ENCODE measurements at regions not wholly inside any gene's neighbourhood (a gene's known extent, or its start where the extent isn't known, plus 50 kb on each side); places are given as distances from the start of the nearest gene placed in this dataset.

DNA sequence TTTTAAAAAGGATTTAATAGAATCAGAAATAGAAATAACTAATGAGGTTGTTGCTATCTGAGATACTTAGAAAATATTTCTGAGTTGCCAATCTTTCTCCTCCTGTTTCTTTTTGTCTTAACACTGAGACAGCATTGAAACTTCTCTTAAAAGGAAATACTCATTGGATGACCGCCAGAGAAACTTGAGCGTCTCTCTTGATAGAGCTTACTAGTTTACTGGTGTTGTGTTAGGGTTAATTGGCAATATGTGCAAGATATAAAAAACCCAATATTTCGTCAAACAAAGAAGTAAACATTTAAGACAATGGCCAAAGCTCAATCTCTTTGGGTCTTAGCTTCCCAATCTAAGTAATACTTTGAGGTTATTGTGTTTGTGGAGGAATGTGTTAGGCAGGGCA lies 176.4 kb upstream of the CHD1 start:
- no peak overlapping the region for H3K9ac ChIP-seq (ENCODE audit: low read depth, low read length, poor library complexity)
- H3K27me3 ChIP-seq (ENCODE audit: control insufficient read depth in 3 of 3, insufficient read depth in 3 of 3, low read depth in 1 of 3, low read length in 3 of 3) = no peaks in the 10 kb centered on the region
- H3K4me1 ChIP-seq (ENCODE audit: control insufficient read depth in 2 of 2, insufficient read depth in 1 of 2, low read depth in 1 of 2, low read length in 2 of 2) = no peaks in the 10 kb centered on the region
- H2BK120ac ChIP-seq (ENCODE audit: low read depth, low read length) = no peak overlapping the region
- H4K91ac ChIP-seq (ENCODE audit: low read depth, low read length, poor library complexity) = no peak overlapping the region
- no peaks in the 10 kb centered on the region for H3K9me3 ChIP-seq (replicated peaks in 1 of 2; ENCODE audit: control insufficient read depth in 2 of 2, insufficient read depth in 1 of 2, low read depth in 1 of 2, low read length in 2 of 2)
- no peak overlapping the region for H3K14ac ChIP-seq (ENCODE audit: low read length)
- peak overlapping the region; percentile 45 for H2AFZ ChIP-seq (ENCODE audit: low read length)
- H3K27ac ChIP-seq (replicated peaks; ENCODE audit: low read length) = no peak overlapping the region
- H3K4me2 ChIP-seq (ENCODE audit: insufficient read depth, low read length, poor library complexity, severe bottlenecking) = no peak overlapping the region
- H3K23ac ChIP-seq (ENCODE audit: low read depth, low read length, poor library complexity) = no peak overlapping the region
- H2BK5ac ChIP-seq (ENCODE audit: low read length) = no peak overlapping the region
- no peak overlapping the region for H3K4ac ChIP-seq (ENCODE audit: low read length)
- H3K79me1 ChIP-seq (ENCODE audit: low read depth, low read length) = no peaks in the 10 kb centered on the region
- WGBS, 2 donors (ENCODE audit: extremely low coverage in 2 of 2, insufficient read length in 2 of 2, insufficient replicate concordance in 1 of 2) = no CpG with 5 or more reads among the region's 3 CpGs
- H2AK5ac ChIP-seq (ENCODE audit: low read depth, low read length) = no peak overlapping the region
- H2BK12ac ChIP-seq (ENCODE audit: low read length) = no peak overlapping the region
- DNase-seq (ENCODE audit: low spot score) = no peak
- no peak overlapping the region for H3K4me3 ChIP-seq (ENCODE audit: low read length in 2 of 2)
- no peak overlapping the region for H2BK15ac ChIP-seq (ENCODE audit: low read length)
- H4K8ac ChIP-seq (ENCODE audit: low read depth, low read length) = no peak overlapping the region
- H3K18ac ChIP-seq (ENCODE audit: low read length) = no peak overlapping the region
- no peaks in the 10 kb centered on the region for H3K36me3 ChIP-seq (replicated peaks in 1 of 2; ENCODE audit: control insufficient read depth in 2 of 2, insufficient read depth in 2 of 2, low read length in 2 of 2)

DNA sequence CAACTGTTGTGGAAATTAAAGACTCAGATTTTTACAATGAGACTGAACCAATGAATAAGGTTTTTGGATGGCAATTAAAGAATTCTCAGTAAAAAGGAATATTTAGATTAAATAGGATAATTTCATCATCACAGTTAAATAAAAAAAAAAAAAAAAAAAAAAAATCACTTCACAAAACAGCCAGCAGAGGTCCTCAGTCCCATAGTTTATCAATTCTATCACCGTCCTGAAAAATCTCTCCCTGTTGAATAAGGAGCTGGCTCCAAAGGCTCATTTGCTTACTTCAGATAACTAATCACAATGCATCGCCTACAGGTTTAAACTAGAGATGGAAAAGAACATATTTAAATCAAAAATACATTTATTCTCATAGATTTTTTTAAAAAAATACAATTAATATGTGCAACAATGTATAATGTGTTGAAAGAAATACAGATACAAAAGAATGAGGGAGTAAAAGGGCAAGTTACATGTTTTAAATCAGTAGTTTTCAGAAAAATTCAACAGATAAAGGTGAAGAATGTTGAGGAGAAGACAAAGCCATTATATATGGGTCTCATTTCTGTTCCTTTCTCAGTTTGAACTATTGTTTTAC lies 175.8 kb upstream of the CHD1 start:
- Histone ChIP-seq H2BK5ac (ENCODE audit: low read length) (no peak overlapping the region), H3K27ac (replicated peaks; ENCODE audit: low read length) (no peak overlapping the region), H3K4ac (ENCODE audit: low read length) (no peak overlapping the region), H2AK5ac (ENCODE audit: low read depth, low read length) (no peak overlapping the region), H4K8ac (ENCODE audit: low read depth, low read length) (no peak overlapping the region), H3K4me2 (ENCODE audit: insufficient read depth, low read length, poor library complexity, severe bottlenecking) (no peak overlapping the region), H3K36me3 (replicated peaks in 1 of 2; ENCODE audit: control insufficient read depth in 2 of 2, insufficient read depth in 2 of 2, low read length in 2 of 2) (no peaks in the 10 kb centered on the region), H3K23ac (ENCODE audit: low read depth, low read length, poor library complexity) (no peak overlapping the region), H3K4me3 (ENCODE audit: low read length in 2 of 2) (no peak overlapping the region), H3K9me3 (replicated peaks in 1 of 2; ENCODE audit: control insufficient read depth in 2 of 2, insufficient read depth in 1 of 2, low read depth in 1 of 2, low read length in 2 of 2) (no peaks in the 10 kb centered on the region), H3K14ac (ENCODE audit: low read length) (no peak overlapping the region), H3K18ac (ENCODE audit: low read length) (no peak overlapping the region), H2BK120ac (ENCODE audit: low read depth, low read length) (no peak overlapping the region), H3K9ac (ENCODE audit: low read depth, low read length, poor library complexity) (no peak overlapping the region), H2AFZ (ENCODE audit: low read length) (no peak overlapping the region), H3K79me1 (ENCODE audit: low read depth, low read length) (no peaks in the 10 kb centered on the region), H4K91ac (ENCODE audit: low read depth, low read length, poor library complexity) (no peak overlapping the region), H2BK12ac (ENCODE audit: low read length) (no peak overlapping the region), H3K27me3 (ENCODE audit: control insufficient read depth in 3 of 3, insufficient read depth in 3 of 3, low read depth in 1 of 3, low read length in 3 of 3) (no peaks in the 10 kb centered on the region), H2BK15ac (ENCODE audit: low read length) (no peak overlapping the region), H3K4me1 (ENCODE audit: control insufficient read depth in 2 of 2, insufficient read depth in 1 of 2, low read depth in 1 of 2, low read length in 2 of 2) (peaks cover 0 to 2% of the 10 kb centered on the region in 2 donors)
- WGBS, 2 donors (ENCODE audit: extremely low coverage in 2 of 2, insufficient read length in 2 of 2, insufficient replicate concordance in 1 of 2) = no CpG with 5 or more reads among the region's 2 CpGs
- DNase-seq (ENCODE audit: low spot score) = peak; percentile 23

DNA sequence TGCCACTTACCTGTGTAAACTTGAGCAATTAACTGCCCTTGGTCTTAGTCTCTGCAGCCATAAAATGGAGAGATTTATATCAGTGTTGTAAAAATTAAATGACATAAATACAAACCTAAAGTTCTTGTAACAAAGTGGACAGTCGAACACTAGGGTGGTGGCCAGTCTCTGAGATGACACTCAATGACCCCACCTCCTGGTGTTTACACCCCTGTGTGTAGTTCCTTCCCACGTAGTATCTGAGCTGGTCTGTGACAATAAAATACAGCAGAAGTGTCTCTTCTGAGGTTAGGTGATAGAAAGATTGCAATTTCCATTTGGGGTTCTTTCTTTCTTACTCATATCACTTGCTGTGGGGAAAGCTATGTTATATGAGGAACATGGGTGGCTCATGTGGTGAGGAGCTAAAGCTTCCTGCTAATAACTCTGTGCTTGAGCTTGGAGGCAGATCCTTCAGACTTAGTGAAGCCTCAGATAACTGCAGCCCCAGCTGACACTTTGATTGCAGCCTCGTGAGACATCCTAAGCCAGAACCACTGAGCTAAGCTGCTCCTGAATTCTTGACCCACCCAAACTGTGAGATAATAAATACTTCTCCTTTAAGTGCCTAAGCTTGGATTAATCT lies 173.4 kb upstream of the CHD1 start:
- no peaks in the 10 kb centered on the region for H3K79me1 ChIP-seq (ENCODE audit: low read depth, low read length)
- H3K18ac ChIP-seq (ENCODE audit: low read length) = no peak overlapping the region
- H2BK5ac ChIP-seq (ENCODE audit: low read length) = no peak overlapping the region
- no peak overlapping the region for H2AFZ ChIP-seq (ENCODE audit: low read length)
- no peak overlapping the region for H4K8ac ChIP-seq (ENCODE audit: low read depth, low read length)
- no peak overlapping the region for H3K9ac ChIP-seq (ENCODE audit: low read depth, low read length, poor library complexity)
- H2BK15ac ChIP-seq (ENCODE audit: low read length) = no peak overlapping the region
- no peak overlapping the region for H4K91ac ChIP-seq (ENCODE audit: low read depth, low read length, poor library complexity)
- no peak overlapping the region for H3K4ac ChIP-seq (ENCODE audit: low read length)
- peaks cover 0 to 5% of the 10 kb centered on the region in 2 donors for H3K4me1 ChIP-seq (ENCODE audit: control insufficient read depth in 2 of 2, insufficient read depth in 1 of 2, low read depth in 1 of 2, low read length in 2 of 2)
- no peak overlapping the region for H2BK12ac ChIP-seq (ENCODE audit: low read length)
- H2BK120ac ChIP-seq (ENCODE audit: low read depth, low read length) = no peak overlapping the region
- no peak overlapping the region for H3K4me3 ChIP-seq (ENCODE audit: low read length in 2 of 2)
- H3K23ac ChIP-seq (ENCODE audit: low read depth, low read length, poor library complexity) = no peak overlapping the region
- H2AK5ac ChIP-seq (ENCODE audit: low read depth, low read length) = no peak overlapping the region
- DNase-seq (ENCODE audit: low spot score) = no peak
- H3K14ac ChIP-seq (ENCODE audit: low read length) = no peak overlapping the region
- WGBS, 2 donors (ENCODE audit: extremely low coverage in 2 of 2, insufficient read length in 2 of 2, insufficient replicate concordance in 1 of 2) = no CpG with 5 or more reads among the region's 3 CpGs
- H3K9me3 ChIP-seq (replicated peaks in 1 of 2; ENCODE audit: control insufficient read depth in 2 of 2, insufficient read depth in 1 of 2, low read depth in 1 of 2, low read length in 2 of 2) = no peaks in the 10 kb centered on the region
- no peaks in the 10 kb centered on the region for H3K36me3 ChIP-seq (replicated peaks in 1 of 2; ENCODE audit: control insufficient read depth in 2 of 2, insufficient read depth in 2 of 2, low read length in 2 of 2)
- H3K27me3 ChIP-seq (ENCODE audit: control insufficient read depth in 3 of 3, insufficient read depth in 3 of 3, low read depth in 1 of 3, low read length in 3 of 3) = no peaks in the 10 kb centered on the region
- H3K27ac ChIP-seq (replicated peaks; ENCODE audit: low read length) = no peak overlapping the region
- no peak overlapping the region for H3K4me2 ChIP-seq (ENCODE audit: insufficient read depth, low read length, poor library complexity, severe bottlenecking)

GRCh38 chr5:99099691-99100090 lies 170.9 kb upstream of the CHD1 start:
- no peaks in the 10 kb centered on the region for H3K9me3 ChIP-seq (replicated peaks in 1 of 2; ENCODE audit: control insufficient read depth in 2 of 2, insufficient read depth in 1 of 2, low read depth in 1 of 2, low read length in 2 of 2)
- H4K8ac ChIP-seq (ENCODE audit: low read depth, low read length) = no peak overlapping the region
- H4K91ac ChIP-seq (ENCODE audit: low read depth, low read length, poor library complexity) = no peak overlapping the region
- H3K9ac ChIP-seq (ENCODE audit: low read depth, low read length, poor library complexity) = no peak overlapping the region
- H2BK15ac ChIP-seq (ENCODE audit: low read length) = no peak overlapping the region
- no peaks in the 10 kb centered on the region for H3K27me3 ChIP-seq (ENCODE audit: control insufficient read depth in 3 of 3, insufficient read depth in 3 of 3, low read depth in 1 of 3, low read length in 3 of 3)
- H3K23ac ChIP-seq (ENCODE audit: low read depth, low read length, poor library complexity) = no peak overlapping the region
- no peak overlapping the region for H3K4me2 ChIP-seq (ENCODE audit: insufficient read depth, low read length, poor library complexity, severe bottlenecking)
- H2BK120ac ChIP-seq (ENCODE audit: low read depth, low read length) = no peak overlapping the region
- no peak overlapping the region for H3K27ac ChIP-seq (replicated peaks; ENCODE audit: low read length)
- H3K79me1 ChIP-seq (ENCODE audit: low read depth, low read length) = no peaks in the 10 kb centered on the region
- no peak overlapping the region for H2BK12ac ChIP-seq (ENCODE audit: low read length)
- no peaks in the 10 kb centered on the region for H3K36me3 ChIP-seq (replicated peaks in 1 of 2; ENCODE audit: control insufficient read depth in 2 of 2, insufficient read depth in 2 of 2, low read length in 2 of 2)
- H3K4me1 ChIP-seq (ENCODE audit: control insufficient read depth in 2 of 2, insufficient read depth in 1 of 2, low read depth in 1 of 2, low read length in 2 of 2) = peaks cover 0 to 5% of the 10 kb centered on the region in 2 donors
- no peak for DNase-seq (ENCODE audit: low spot score)
- H3K14ac ChIP-seq (ENCODE audit: low read length) = no peak overlapping the region
- H3K4me3 ChIP-seq (ENCODE audit: low read length in 2 of 2) = no peak overlapping the region
- no peak overlapping the region for H2AFZ ChIP-seq (ENCODE audit: low read length)
- no peak overlapping the region for H2AK5ac ChIP-seq (ENCODE audit: low read depth, low read length)
- no peak overlapping the region for H2BK5ac ChIP-seq (ENCODE audit: low read length)
- no peak overlapping the region for H3K4ac ChIP-seq (ENCODE audit: low read length)
- H3K18ac ChIP-seq (ENCODE audit: low read length) = no peak overlapping the region
